OCI-LY7 (cell line): ENCODE measurements at regions not wholly inside any gene's neighbourhood (a gene's known extent, or its start where the extent isn't known, plus 50 kb on each side); places are given as distances from the start of the nearest gene placed in this dataset.

Experiments
- BruUV-seq: library from RNA; stranded (reverse); fragments of 400-500 nt; replicated peaks from 2 replicates; lab custom pipeline; 2021; lab: Mats Ljungman, UMichigan
- CTCF ChIA-PET: fragments of 300-600 bp; sonication (Branson Sonifier 250); formaldehyde crosslinking; loops from one replicate; lab custom pipeline; 2022; ENCODE audit warnings: antibody characterized with exemption; ENCODE audit not compliant: unreplicated experiment; lab: Charles Lee
- POLR2A ChIA-PET: fragments of 300-600 bp; sonication (Branson Sonifier 250); formaldehyde crosslinking; loops from one replicate; lab custom pipeline; 2022; ENCODE audit warnings: antibody characterized with exemption; lab: Charles Lee
- DNase-seq: peaks from one replicate; pipeline ENCODE4 v3.0.0-alpha.2; 2015; ENCODE audit warnings: low spot score
- H2AFZ ChIP-seq: fragments of 200-600 bp; sonication (generic), shearing (Covaris generic); 2 replicates; pipeline ENCODE4 v1.6.1; 2014; ENCODE audit warnings: mild to moderate bottlenecking, antibody characterized with exemption, low read length, moderate library complexity
- H3K27ac ChIP-seq: fragments of 200-600 bp; sonication (generic); 2 replicates; pipeline ENCODE4 v1.5.1; 2014; ENCODE audit warnings: mixed run types, low read depth, mild to moderate bottlenecking, moderate library complexity, low read length, inconsistent platforms; ENCODE audit not compliant: poor library complexity, severe bottlenecking
- H3K36me3 ChIP-seq: fragments of 200-600 bp; sonication (generic); 2 replicates; pipeline ENCODE4 v1.6.1; 2014; ENCODE audit warnings: mild to moderate bottlenecking, antibody characterized with exemption, low read length, moderate library complexity, mixed read lengths; ENCODE audit not compliant: insufficient read depth
- H3K4me1 ChIP-seq: fragments of 200-600 bp; sonication (generic); 2 replicates; pipeline ENCODE4 v1.5.1; 2014; ENCODE audit warnings: mild to moderate bottlenecking, low read length; ENCODE audit not compliant: insufficient read depth, poor library complexity, severe bottlenecking
- H3K4me2 ChIP-seq: fragments of 200-600 bp; sonication (generic); 2 replicates; pipeline ENCODE4 v1.6.1; 2014; ENCODE audit warnings: mild to moderate bottlenecking, low read length
- H3K4me3 ChIP-seq: fragments of 200-600 bp; sonication (generic); 2 replicates; pipeline ENCODE4 v1.5.1; 2014; ENCODE audit warnings: mild to moderate bottlenecking, low read depth, low read length; ENCODE audit not compliant: poor library complexity, severe bottlenecking
- H3K79me2 ChIP-seq: fragments of 200-600 bp; sonication (generic); 2 replicates; pipeline ENCODE4 v1.6.1; 2016; ENCODE audit warnings: low read depth, mild to moderate bottlenecking, low read length, moderate library complexity, mixed read lengths; ENCODE audit not compliant: insufficient read depth
- H3K9me2 ChIP-seq: fragments of 200-600 bp; sonication (generic); 2 replicates; pipeline ENCODE4 v1.6.1; 2016; ENCODE audit warnings: mild to moderate bottlenecking, low read length, mixed read lengths; ENCODE audit not compliant: insufficient read depth
- H3K9me3 ChIP-seq: fragments of 200-600 bp; sonication (generic); 2 replicates; pipeline ENCODE4 v1.6.1; 2014; ENCODE audit warnings: mild to moderate bottlenecking, mixed run types, low read length, mixed read lengths
- H4K20me1 ChIP-seq: fragments of 200-600 bp; sonication (generic); 2 replicates; pipeline ENCODE4 v1.6.1; 2014; ENCODE audit warnings: mild to moderate bottlenecking, antibody characterized with exemption, low read length, moderate library complexity, mixed read lengths; ENCODE audit not compliant: insufficient read depth
- CTCF ChIP-seq: fragments of 200-600 bp; sonication (generic); conservative IDR thresholded peaks from 2 replicates; pipeline ENCODE4 v1.5.1; 2014; ENCODE audit warnings: mild to moderate bottlenecking, antibody characterized with exemption, low read length, moderate library complexity, mixed read lengths
- EZH2phosphoT487 ChIP-seq: fragments of 200-600 bp; sonication (generic); IDR thresholded peaks from 2 replicates; pipeline ENCODE4 v1.6.1; 2018; ENCODE audit warnings: low read depth, borderline replicate concordance, mild to moderate bottlenecking, mixed run types, antibody characterized with exemption, low read length, moderate library complexity, mixed read lengths
- intact Hi-C: fragments of 100-400 bp; cut with micrococcal nuclease; formaldehyde crosslinking; loops from one replicate; pipeline ENCODE4 v1.10.0; 2022; ENCODE audit not compliant: unreplicated experiment

DNA sequence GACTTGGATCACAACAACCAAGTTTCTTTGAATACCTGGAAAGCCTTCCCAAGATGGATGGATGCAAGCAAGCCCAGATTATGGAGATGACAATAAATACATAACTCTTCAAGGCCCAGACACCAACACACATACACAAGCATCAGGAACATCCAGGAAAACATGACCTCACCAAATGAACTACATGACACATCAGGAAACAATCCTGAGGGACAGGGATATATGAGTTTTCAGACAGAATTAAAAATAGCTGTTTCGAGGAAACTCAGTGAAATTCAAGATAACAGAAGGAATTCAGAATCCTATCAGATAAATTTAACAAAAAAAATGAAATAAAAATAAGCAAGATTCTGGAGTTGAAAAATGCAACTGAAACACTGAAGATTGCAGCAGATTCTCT lies 659.4 kb downstream of the METTL15 start:
- TF ChIP-seq EZH2phosphoT487 (no peak), CTCF (no peak)
- Histone ChIP-seq H3K9me3 (no peaks in the 10 kb centered on the region), H3K79me2 (no peaks in the 10 kb centered on the region), H4K20me1 (no peaks in the 10 kb centered on the region), H3K4me3 (no peak overlapping the region), H3K9me2 (no peaks in the 10 kb centered on the region), H2AFZ (no peak overlapping the region), H3K27ac (no peak overlapping the region), H3K4me1 (no peaks in the 10 kb centered on the region), H3K36me3 (no peaks in the 10 kb centered on the region), H3K4me2 (no peak overlapping the region)
- intact Hi-C loops, result no loop called here
- CTCF ChIA-PET, result no interaction called here
- no peak for DNase-seq
- POLR2A ChIA-PET, result interaction anchor here (0.8 kb wide), 1 partner anchor 1340 kb away, joined by 3 read pairs; no protein-coding TSS in a partner anchor
- BruUV-seq, result no TSS peak

GRCh38 chr11:28763876-28764275 lies 655.7 kb downstream of the METTL15 start:
- CTCF ChIA-PET, result no interaction called here
- intact Hi-C loops, result no loop called here
- Histone ChIP-seq H3K4me2 (no peak overlapping the region), H3K79me2 (no peaks in the 10 kb centered on the region), H3K9me2 (no peaks in the 10 kb centered on the region), H3K4me3 (no peak overlapping the region), H3K36me3 (no peaks in the 10 kb centered on the region), H3K9me3 (no peaks in the 10 kb centered on the region), H3K27ac (no peak overlapping the region), H2AFZ (no peak overlapping the region), H4K20me1 (no peaks in the 10 kb centered on the region), H3K4me1 (no peaks in the 10 kb centered on the region)
- POLR2A ChIA-PET, result no interaction called here
- no TSS peak for BruUV-seq
- TF ChIP-seq CTCF, result no peak
- no peak for TF ChIP-seq EZH2phosphoT487
- DNase-seq, result no peak

- CTCF ChIA-PET, result no interaction called here
- intact Hi-C loops, result no loop called here
These were observed 655.0 kb downstream of the METTL15 start for GRCh38 chr11:28763151-28763550.

More at GRCh38 chr11:28763151-28763550, 655.0 kb downstream of the METTL15 start:
- Histone ChIP-seq H3K9me2 (no peaks in the 10 kb centered on the region), H3K36me3 (no peaks in the 10 kb centered on the region), H3K4me3 (no peak overlapping the region), H4K20me1 (no peaks in the 10 kb centered on the region), H2AFZ (no peak overlapping the region), H3K9me3 (no peaks in the 10 kb centered on the region), H3K79me2 (no peaks in the 10 kb centered on the region), H3K4me1 (no peaks in the 10 kb centered on the region), H3K4me2 (no peak overlapping the region), H3K27ac (no peak overlapping the region)
- no TSS peak for BruUV-seq
- POLR2A ChIA-PET, result interaction anchor here (0.5 kb wide), 1 partner anchor 66 kb away, joined by 3 read pairs; no protein-coding TSS in a partner anchor
- no peak for DNase-seq
- no peak for TF ChIP-seq CTCF
- TF ChIP-seq EZH2phosphoT487, result no peak
